ENCODE measurements at regions not wholly inside any gene's neighbourhood (a gene's known extent, or its start where the extent isn't known, plus 50 kb on each side); places are given as distances from the start of the nearest gene placed in this dataset.
"Not testable (repeated sequence)": the region's sequence is repeated elsewhere in the genome, so short reads cannot be mapped to it uniquely, and the experiment has no call there.

DNA sequence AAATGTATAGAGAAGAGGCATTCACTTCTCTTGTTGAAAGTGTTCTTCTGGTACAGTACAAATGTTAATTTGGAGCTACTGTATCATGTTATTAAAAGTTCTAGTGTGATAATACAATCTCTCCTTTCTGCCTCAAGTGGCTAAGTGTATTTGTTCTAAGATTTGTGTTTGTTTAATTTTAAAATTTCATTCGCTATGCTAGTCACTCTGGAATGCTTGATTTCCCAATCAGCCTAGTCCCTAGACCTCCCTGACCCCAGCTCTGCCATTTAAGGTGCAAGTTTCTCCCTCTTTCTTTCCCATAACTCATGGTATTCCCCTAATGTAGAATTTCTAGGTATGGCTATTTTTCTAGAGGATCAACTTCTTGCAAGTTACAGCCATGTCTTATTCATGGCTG is 817.4 kb downstream of the STIM2 start:
- DNase-seq = no peak

DNA sequence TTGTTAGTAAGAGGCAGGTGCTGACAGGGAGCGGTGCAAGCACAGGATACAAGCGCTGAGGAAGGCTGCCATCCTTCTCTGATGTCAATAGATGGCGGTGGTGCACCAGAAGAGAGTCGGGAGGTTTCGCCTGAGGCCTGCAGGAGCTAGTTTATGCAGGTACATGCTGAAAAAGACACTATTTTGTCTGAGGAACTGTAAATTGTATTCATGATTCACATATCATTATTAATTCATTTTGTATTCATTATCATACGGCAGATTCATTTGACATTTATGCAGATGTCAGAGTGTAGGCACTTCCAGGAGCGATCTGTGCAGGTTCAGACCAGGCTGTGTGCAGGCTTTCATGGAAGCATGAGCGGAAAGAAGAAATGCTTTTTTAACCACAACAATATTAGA is 824.0 kb downstream of the STIM2 start:
- DNase-seq = no peak

DNA sequence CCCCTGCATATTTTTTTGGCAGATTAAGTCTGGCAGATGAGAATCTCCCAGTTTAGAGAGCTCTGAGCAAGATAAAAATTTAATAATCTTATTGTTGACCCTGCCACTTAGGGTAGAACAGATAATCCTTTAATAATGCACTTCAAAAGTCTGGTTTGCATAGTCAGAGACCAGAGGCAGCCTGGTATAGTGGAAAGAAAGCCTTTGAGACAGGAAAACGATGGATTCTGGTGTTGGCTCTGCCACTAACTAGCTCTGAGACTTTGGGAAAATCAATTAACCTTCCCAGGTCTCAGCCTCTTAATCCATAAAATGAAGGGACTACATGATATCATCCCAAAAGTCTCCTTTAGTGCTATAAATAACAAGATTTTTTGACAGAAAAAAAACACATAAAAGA is 824.5 kb downstream of the STIM2 start:
- no peak for DNase-seq

DNA sequence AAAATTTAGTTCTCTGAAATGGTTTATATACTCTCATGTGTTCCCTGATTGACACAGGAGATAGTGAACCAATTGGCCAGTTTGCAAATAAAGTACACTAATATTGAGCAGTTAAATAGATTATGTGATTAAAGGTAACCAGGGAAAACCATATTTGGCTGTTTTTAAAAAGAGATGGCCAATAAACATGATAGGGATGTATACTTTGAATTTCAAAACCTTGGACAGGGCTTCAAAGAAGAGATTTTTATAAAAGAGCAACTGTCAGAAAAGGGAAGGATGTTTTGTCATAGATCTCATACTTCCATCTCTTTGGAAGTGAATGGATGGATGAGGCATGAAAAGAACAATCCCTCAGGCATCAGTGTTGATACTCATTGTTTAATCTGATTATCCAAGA is 825.3 kb downstream of the STIM2 start:
- DNase-seq = no peak

DNA sequence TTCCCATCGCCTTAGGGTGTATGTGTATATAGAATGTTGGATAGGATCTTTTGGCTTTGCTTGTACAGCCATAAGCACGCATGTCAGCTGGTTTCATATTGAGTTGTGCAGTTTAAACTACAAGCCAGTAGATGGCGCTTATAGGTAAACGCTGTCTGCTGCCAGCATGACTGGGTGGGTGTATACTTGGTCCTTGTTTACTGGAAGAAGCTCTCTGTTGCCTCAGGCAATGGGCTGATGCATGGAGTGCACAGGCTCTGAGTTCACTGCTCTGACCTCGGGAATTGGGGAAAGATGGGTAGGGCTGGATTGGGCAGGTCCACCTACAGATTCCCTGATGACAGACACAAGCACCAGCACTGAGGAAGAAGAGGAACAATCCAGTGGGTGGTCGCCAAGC is 831.5 kb downstream of the STIM2 start:
- DNase-seq = no peak

DNA sequence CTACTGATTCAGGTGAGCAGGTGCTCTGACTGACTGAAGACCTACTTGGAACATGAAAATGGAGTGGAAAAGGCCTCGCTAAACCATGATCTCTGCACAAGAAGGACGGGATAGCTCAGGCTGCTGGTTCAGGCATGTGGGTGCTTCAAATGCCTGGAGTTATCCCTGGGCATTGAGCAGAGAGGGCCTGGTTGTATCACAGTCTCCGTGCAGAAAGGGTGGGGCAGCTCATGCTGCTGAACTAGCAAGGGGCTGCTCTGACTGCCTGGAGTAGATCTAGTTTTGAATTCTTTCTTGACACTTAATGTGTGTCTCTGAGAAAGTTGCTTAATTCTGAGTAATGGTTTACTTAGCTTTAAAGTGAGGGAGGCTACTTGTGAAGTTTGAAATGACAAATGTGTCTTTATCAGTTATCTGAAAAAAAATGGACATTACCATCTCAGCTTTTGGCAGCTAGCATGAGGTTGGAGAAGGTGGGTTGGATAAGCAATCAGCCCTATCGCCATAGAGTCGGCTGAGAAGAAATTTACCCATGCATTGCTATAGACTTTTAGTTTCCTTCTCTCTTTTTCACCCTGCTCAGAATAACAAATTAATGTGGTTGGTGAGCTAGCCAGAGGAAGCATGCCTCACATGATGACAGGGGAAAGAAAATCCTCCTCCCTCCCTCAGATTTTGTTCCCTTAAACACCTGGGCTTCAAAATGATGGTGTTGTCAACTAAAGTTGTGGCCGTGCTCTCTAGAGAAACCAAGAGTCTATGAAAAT is 832.4 kb downstream of the STIM2 start:
- no peak for DNase-seq

DNA sequence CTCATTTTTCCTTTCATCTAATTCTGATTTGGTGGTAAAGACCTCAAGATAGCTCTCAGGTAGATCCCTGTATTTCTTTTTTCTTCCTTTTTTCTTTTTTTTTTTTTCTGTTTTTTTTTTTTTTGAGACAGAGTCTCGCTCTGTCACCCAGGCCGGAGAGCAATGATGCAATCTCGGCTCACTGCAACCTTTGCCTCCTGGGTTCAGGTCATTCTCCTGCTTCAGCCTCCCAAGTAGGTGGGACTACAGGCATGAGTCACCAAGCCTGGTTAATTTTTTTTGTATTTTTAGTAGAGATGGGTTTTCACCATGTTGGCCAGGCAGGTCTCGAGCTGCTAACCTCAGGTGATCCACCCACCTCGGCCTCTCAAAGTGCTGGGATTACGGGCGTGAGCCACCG is 835.6 kb downstream of the STIM2 start:
- DNase-seq = not testable (repeated sequence)

DNA sequence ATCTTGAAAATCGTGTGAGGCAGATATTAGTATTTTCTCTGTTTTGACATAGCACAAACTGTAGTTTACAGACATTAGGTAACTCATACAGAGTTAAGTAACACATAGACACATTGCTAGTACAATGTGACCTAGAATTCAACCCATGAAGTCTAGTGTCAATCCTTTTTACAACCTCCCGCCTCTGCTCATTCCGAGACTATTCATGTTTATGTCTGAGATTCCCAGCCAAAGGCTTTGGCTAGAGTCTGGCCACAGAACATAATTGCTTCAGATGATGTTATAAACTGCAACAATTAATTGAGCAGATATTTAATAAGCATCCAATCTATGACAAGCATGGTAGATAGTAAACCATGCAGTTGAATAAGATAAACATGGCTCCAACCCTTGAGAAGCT is 841.0 kb downstream of the STIM2 start:
- no peak for DNase-seq

DNA sequence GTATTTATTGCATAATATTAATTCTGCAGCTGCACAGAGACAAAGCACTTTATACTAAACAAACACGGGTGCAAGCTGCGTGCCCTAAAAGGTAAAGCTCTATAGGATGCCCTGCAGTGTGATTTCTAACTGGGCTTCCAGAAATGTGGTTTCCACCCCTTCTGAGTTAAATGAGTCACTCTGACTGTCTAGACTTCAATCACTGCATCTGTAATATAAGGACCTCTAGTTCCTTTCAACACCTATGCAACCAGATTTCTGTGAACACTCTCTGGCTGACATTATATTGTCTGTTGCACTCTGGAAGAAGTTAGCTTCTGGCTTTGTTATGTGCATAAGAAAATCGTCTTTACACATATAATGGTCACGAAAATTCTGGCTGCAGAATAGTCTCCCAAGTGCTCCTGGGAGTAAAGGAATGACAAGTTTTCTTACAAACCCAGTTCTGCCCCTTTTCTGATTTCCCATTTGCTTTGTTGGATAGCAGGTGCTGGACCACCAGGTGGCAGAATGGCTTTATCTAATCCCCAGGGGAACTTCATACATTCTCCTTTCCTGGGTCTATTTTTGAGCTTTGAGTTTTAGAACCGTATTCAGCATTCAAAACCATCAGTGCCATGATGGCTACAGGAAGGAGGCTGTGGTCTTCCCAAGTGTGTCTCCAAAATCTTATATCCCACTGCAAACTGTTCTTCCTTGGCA is 842.2 kb downstream of the STIM2 start:
- no peak for DNase-seq

DNA sequence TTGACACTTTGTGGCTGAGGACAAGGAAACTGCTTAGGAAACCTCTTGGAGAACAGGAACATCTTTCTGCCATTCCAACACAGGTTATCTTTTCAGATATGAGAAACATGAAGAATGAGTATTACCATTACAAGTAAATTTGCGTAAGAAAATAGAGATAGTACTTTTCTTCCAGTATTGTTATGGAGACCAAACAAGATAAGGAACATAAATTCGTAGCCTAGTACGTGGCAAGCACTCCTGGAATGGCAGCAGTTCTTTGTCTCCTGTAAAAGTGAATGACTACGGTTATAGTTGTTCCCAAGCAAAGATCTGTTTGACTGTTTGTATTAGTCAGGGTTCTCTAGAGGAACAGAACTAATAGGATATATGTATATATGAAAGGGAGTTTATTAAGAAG is 843.1 kb downstream of the STIM2 start:
- no peak for DNase-seq

DNA sequence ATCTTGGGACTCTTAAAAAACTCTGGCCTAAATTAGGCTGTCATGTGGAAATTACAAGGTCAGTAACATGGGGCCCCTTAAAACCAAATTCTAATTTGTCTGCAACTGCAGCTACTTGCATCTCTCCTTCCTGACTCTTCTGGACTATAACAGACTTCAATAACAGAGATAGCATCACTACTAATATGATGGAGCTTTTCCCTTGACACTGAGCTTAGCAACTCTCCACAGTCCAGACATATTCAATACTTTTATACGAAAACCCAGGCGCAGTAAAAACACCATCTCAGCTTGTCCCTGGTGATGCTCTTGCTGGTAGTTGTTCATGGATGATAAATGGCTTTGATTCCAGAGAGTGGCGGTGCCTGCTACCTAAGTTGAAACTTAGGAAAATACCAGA is 850.4 kb downstream of the STIM2 start:
- no peak for DNase-seq

DNA sequence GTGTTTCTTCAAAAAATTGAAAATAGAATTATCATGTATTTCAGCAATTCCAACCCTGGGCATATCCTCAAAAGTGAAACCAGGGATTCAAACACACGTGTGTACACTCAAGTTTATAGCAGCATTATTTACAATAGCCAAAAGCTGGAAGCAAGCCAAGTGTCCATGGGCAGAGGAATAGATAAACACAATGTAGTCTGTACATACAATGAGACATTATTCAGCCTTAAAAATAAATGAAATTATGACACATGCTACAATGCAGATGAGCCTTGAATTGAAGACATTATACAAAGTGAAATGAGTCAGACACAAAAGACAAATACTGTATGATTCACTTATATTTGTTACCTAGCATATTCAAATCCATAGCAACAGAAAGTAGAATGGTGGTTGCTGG is 853.4 kb downstream of the STIM2 start:
- DNase-seq = no peak

DNA sequence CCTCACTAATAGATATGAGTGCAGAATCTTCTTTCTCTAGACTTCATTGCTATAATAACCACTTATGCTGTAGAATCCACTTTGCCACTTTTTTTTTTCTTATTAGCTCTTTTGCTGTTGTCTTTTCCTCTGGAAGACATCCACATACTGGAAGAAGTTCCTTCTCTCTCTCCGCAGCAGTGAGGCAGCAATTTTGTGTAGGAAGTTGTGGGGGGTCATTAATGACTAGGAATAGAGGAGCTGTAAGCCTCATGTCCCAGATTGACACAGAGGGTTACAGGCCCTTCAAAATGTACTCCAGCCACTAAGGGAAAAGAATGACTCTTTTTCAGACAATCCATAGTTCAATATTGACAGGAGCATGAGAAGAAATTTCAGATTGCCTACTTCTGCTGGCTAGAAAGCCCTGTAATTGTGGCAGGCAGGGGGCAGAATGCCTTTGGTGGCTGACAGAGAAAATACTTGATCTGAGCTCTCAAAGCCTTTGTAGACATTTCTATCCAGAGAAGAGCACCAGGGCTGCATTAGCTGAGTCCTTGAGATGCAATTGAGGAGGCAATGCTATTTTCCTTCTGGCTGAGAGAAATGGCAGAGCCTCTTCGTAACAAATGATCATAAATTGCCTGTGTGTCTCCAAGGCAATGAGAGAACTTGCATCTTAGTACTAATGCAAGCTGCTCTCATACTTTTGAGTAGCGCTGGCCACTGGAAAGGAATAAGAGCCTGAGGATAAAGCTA is 856.2 kb downstream of the STIM2 start:
- DNase-seq = no peak

DNA sequence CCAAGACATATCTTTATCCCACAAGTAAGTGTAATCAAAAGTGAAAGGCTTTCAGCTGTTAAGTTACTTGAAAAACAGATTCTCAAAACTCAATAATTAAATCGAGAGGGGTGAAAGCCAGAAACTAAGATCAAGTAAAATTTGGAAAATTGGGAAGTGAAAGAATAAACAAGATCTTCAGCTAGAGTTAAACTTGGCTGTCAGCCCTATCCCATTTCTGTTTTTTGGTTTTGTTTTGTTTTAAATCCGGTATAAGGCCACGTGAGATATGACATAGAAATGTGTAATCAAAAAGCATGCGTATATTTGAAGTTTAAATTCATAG is 856.8 kb downstream of the STIM2 start:
- DNase-seq = no peak

DNA sequence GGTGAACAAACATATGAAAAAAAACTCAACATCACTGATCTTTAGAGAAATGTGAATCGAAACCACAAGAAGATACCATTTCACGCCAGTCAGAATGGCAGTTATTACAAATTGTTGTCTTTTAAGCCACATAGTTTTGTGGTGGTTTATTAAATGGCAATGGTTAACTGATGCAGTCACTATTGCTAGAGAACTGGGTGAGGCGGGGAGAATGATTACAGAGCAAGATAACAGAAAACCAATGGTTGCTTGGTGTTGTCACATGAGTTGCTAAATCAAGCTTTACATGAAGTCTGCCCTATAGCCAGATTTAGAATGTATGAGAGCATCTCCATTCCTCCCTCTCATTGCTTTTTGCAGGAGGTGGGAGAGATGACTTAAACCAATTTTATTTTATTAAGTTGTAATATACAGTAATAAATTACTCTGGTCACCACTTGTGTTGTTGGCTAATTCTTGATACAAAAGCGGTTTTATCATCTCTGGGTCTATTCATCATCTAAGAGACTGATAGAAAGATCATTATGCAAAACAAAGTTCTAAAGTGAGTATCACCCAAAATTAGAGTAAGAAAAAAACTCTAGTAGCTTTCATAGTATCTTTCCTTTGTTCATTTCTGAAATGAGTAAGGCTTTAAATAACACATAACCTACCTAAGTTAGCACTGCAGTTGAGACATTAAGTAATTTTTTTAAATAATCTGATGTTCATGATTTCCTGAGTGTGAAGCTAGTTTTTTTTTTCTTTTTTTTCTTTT is 859.5 kb downstream of the STIM2 start:
- no peak for DNase-seq

DNA sequence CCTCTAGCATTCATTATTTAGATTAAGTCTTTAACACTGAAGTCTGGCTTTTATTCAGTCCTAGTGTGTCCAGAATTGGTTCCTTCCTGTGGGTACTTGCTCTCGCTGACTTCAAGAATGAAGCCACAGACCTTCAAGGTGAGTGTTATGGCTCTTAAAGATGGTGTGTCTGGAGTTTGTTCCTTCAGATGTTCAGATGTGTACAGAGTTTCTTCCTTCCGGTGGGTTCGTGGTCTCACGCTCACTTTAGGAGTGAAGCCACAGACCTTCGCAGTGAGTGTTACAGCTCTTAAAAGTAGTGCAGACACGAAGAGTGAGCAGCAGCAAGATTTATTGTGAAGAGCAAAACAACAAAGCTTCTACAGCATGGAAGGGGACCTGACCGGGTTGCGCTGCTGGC is 860.6 kb downstream of the STIM2 start:
- DNase-seq = no peak

DNA sequence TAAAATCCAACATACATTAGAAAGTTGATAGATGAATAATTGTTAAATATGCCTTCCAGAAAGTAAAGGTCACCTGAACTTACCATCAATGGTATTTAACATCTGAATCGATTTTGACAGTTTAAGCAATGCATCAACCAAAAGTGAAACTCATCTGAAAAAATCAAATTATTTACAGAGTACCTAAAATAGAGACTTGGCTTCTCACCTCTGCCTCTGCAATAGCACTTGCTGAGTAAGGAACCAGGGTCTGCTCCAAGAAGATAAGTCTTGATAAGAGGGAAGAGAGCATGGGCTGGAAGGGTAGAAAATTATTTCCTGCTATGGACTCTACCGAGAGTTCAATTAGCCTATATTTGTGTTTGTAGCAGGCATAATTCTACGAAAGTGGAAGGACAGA is 868.3 kb downstream of the STIM2 start:
- no peak for DNase-seq

DNA sequence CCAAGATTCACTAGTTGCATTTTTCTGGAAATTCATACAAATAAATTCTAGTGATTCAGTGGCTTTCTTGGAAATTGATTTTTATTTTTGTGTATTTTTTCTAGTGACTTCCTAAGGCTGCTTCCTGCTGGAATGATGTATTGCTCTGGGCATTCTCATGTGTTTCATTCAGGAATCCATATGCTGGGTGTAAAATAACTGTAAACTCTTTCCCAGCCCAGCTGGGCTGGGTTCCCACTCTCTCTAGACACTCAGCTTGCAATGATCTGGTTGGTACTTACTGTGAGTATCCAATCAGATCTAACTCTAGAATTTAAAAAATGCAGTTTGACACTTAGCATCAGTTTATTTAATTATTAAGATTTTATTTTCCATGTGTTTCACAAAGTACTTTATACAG is 882.2 kb downstream of the STIM2 start:
- no peak for DNase-seq

DNA sequence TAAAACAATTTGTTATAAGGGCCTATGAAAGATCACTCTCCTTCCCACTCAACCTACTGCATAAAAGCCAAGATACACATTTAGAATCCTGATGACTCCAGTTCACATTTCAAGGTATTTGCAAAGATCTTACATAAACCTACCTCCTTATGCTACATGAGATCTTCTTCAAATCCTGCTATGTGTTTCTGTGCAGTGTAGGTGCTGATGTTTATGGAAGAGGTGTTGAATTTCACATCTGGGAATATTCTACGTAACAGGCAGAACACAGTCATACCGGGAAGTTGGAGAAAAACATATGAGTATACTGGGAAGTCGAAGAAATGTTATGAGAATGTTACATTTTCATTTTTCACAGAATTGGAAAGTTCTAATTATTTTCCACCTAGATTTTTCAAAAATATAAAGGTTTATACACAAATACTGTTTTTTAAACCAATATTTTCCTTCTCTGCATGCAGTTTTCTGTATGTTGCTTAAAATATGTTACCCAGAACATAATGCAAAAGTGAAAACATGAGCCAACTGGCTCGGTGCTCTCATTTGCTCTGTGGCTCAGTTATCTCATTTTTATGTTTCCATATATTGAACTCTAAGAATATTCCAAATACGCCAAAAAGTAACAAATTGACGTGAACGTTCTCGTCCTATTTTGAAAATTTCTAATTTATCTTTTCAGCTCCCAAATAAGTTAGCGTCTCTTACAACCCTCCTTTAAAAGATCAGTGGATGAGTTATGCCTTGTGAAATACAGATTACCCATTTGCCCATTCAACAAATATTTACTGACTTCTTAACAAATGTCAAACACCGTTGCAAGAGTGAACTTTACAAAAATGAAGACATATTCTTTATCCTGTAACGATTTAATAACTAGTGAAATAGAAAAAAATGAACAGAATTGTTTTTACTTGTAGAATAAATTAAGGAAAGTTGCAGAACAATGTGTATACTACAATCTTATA is 899.3 kb downstream of the STIM2 start:
- DNase-seq = no peak

DNA sequence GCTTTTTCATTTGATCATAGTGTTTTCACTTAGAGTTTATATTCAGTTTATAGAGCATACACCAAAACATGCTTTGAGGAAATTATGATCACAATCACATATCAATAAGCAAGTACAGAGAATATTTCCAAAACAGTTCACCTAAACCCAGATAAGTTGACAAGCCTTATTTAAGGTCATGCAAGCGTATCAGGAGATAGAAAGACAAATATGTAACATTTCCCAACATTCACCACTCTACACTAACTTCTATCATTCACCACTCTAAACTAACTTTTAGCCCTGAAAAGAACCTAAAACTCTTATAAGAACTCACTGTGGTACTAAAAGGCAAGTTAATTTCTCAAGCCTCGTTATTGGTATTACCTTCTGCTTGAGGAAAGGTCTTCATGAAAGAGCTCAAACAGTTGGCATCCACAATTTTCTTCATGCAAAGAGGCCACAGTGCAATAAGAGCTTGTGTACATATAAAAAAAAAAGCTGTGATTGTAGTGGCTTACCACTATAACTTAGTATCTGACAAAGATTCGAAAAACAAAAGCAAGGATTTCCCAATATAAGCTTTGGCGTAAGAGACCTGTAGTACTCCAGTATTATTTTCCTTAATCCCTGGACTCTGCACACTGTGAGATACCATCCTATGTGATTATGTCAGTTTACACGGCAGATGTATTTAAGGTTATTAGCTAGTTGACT is 903.3 kb downstream of the STIM2 start:
- DNase-seq = no peak

DNA sequence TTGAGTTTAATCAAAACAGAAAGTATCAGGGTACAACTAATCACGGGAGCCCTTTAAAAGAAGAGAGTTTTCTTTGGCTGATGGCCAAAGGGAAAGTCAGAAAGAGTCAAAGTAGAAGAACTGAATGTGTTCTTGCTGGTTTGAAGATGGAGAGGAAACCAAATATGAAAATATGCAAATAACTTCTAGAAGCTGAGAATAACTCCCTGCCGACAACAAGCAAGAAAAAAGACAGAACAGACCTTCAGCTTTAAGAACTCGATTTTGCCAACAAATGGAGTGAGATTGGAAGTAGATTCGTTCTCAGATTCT is 903.8 kb downstream of the STIM2 start:
- DNase-seq = no peak

DNA sequence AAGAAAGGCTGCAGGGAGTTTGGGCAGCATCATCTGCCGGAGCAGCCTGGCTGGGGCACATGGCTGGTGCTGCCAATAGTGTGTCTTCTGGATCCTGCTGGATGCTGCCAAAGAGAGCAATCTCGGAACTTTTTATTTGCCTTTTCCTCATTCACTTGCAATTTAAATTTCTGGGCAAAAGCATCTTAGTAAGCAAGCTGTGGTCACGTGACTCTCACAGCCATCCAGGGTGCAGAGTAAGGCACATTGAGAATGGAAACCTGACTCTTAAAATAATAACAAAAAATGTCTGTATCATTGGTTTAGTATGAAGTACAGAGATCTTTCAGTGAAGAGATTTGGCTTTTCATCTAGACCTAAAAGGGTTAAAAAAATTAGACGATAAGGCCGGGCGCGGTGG is 910.3 kb downstream of the STIM2 start:
- no peak for DNase-seq

Measured in SIG-M5 (cell line).